Parathyroid adenoma (tissue), 2 donors: ENCODE measurements at regions not wholly inside any gene's neighbourhood (a gene's known extent, or its start where the extent isn't known, plus 50 kb on each side); places are given as distances from the start of the nearest gene placed in this dataset.

Experiments used
- H2AFZ ChIP-seq: fragments of 300-600 bp; sonication (generic); one replicate; pipeline ENCODE4 v1.7.0; 2017; ENCODE audit warnings: antibody characterized with exemption, mild to moderate bottlenecking
- H3K27ac ChIP-seq: fragments of 300-600 bp; sonication (generic); one replicate; pipeline ENCODE4 v1.7.0; 2017
- H3K27me3 ChIP-seq: fragments of 300-600 bp; sonication (generic); one replicate; pipeline ENCODE4 v1.7.0; 2017; ENCODE audit warnings: low read length; ENCODE audit not compliant: control insufficient read depth, insufficient read depth
- H3K36me3 ChIP-seq: fragments of 300-600 bp; sonication (generic); one replicate; pipeline ENCODE4 v1.7.0; 2017; ENCODE audit warnings: low read length; ENCODE audit not compliant: control insufficient read depth, insufficient read depth
- H3K4me1 ChIP-seq: fragments of 300-600 bp; sonication (generic); one replicate; pipeline ENCODE4 v1.7.0; 2017; ENCODE audit warnings: control low read depth
- H3K4me2 ChIP-seq: fragments of 300-600 bp; sonication (generic); one replicate; pipeline ENCODE4 v1.7.0; 2017; ENCODE audit warnings: low read length
- H3K4me3 ChIP-seq: fragments of 300-600 bp; sonication (generic); one replicate; pipeline ENCODE4 v1.7.0; 2017; ENCODE audit warnings: low read depth, low read length
- H3K79me2 ChIP-seq: fragments of 300-600 bp; sonication (generic); one replicate; pipeline ENCODE4 v1.7.0; 2017; ENCODE audit warnings: control low read depth
- H3K9ac ChIP-seq: fragments of 300-600 bp; sonication (generic); one replicate; pipeline ENCODE4 v1.7.0; 2017; ENCODE audit warnings: mild to moderate bottlenecking
- H3K9me3 ChIP-seq: fragments of 300-600 bp; sonication (generic); one replicate; pipeline ENCODE4 v1.7.0; 2017; ENCODE audit warnings: low read length; ENCODE audit not compliant: control insufficient read depth
- TF ChIP-seq, protein P1 (sequence below): fragments of 300-600 bp; sonication (generic); IDR thresholded peaks from one replicate; pipeline ENCODE4 v1.7.0; 2017; ENCODE audit warnings: antibody characterized with exemption, mild to moderate bottlenecking
- donor health status: primary hyperparathyroidism.

DNA sequence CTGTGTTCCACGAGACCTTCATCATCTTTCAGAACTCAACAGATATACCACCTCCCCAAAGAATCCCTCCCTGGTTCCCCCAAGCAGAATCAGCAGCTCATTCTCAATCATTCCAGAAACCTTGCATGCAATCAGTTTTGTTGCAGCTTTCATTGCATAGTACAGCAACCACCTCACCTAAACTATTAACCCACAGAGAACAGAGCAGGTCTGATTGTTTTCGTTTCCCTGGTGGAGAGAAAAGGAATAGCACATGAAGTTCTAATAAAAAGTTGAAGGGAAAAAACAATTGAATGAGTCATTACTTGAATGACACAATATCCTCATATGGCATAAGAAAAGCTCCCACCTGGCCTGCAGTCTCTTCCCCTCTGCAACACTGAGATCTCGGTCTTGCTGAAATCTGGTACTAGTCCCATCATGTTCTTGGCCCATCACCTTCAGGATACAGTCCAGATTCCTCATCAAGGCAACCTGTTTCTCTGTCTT, 147.1 kb upstream of the GDF10 start:
- TF ChIP-seq, protein P1, sequence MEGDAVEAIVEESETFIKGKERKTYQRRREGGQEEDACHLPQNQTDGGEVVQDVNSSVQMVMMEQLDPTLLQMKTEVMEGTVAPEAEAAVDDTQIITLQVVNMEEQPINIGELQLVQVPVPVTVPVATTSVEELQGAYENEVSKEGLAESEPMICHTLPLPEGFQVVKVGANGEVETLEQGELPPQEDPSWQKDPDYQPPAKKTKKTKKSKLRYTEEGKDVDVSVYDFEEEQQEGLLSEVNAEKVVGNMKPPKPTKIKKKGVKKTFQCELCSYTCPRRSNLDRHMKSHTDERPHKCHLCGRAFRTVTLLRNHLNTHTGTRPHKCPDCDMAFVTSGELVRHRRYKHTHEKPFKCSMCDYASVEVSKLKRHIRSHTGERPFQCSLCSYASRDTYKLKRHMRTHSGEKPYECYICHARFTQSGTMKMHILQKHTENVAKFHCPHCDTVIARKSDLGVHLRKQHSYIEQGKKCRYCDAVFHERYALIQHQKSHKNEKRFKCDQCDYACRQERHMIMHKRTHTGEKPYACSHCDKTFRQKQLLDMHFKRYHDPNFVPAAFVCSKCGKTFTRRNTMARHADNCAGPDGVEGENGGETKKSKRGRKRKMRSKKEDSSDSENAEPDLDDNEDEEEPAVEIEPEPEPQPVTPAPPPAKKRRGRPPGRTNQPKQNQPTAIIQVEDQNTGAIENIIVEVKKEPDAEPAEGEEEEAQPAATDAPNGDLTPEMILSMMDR: no peak
- Histone ChIP-seq H3K79me2 (no peaks in the 10 kb centered on the region), H3K27me3 (no peaks in the 10 kb centered on the region), H3K4me1 (no peaks in the 10 kb centered on the region), H3K27ac (no peak overlapping the region), H3K9me3 (peaks cover 7% of the 10 kb centered on the region), H3K36me3 (no peaks in the 10 kb centered on the region), H3K4me2 (no peak overlapping the region), H3K4me3 (no peak overlapping the region), H2AFZ (no peak overlapping the region), H3K9ac (no peak overlapping the region)

DNA sequence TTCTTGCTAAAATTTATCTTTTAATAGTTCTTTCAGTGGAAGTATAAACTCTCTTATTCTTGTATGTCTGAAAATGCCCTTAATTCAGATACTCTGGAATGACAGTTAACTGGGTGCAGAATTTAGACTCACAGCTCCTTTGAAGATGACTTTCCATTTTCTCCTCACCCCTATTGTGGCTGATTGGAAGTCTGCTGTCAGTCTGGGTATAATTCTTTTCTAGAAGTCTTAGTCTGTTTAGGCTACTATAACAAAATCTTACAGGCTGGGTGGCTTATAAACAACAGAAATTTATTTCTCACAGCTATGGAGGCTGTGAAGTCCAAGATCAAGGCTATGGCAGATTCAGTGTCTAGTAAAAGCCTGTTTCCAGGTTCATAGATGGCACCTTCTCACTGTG, 145.2 kb upstream of the GDF10 start:
- Histone ChIP-seq H3K9ac (no peak overlapping the region), H2AFZ (no peak overlapping the region), H3K9me3 (peaks cover 7% of the 10 kb centered on the region), H3K4me1 (no peaks in the 10 kb centered on the region), H3K4me3 (no peak overlapping the region), H3K36me3 (no peaks in the 10 kb centered on the region), H3K4me2 (no peak overlapping the region), H3K27me3 (no peaks in the 10 kb centered on the region), H3K27ac (no peak overlapping the region), H3K79me2 (no peaks in the 10 kb centered on the region)
- TF ChIP-seq, protein P1: no peak

DNA sequence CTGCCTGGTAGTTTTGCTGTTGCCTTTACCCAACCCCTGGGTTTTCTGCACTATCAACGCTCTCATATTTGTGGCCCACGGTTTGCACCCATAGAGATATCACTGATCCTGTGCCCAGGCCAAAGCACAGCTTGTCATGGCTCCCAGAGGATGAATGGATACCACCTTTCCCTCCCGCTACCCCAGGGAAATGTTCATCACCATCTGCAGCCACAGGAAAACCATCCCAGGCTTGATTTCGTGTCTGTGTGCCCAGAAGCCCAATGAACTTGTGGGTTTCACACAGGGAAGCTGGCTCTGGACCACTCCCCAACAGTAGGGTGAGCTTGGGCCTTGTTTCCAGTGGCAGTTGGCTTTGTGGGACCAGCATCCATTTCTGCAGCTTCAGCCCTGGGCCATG, 143.1 kb upstream of the GDF10 start:
- no peak overlapping the region for H2AFZ ChIP-seq
- H3K4me3 ChIP-seq: no peak overlapping the region
- no peaks in the 10 kb centered on the region for H3K36me3 ChIP-seq
- no peak overlapping the region for H3K9ac ChIP-seq
- H3K27me3 ChIP-seq: no peaks in the 10 kb centered on the region
- H3K27ac ChIP-seq: no peak overlapping the region
- H3K9me3 ChIP-seq: peaks cover 7% of the 10 kb centered on the region
- H3K4me1 ChIP-seq: no peaks in the 10 kb centered on the region
- no peak overlapping the region for H3K4me2 ChIP-seq
- TF ChIP-seq, protein P1: no peak
- no peaks in the 10 kb centered on the region for H3K79me2 ChIP-seq

DNA sequence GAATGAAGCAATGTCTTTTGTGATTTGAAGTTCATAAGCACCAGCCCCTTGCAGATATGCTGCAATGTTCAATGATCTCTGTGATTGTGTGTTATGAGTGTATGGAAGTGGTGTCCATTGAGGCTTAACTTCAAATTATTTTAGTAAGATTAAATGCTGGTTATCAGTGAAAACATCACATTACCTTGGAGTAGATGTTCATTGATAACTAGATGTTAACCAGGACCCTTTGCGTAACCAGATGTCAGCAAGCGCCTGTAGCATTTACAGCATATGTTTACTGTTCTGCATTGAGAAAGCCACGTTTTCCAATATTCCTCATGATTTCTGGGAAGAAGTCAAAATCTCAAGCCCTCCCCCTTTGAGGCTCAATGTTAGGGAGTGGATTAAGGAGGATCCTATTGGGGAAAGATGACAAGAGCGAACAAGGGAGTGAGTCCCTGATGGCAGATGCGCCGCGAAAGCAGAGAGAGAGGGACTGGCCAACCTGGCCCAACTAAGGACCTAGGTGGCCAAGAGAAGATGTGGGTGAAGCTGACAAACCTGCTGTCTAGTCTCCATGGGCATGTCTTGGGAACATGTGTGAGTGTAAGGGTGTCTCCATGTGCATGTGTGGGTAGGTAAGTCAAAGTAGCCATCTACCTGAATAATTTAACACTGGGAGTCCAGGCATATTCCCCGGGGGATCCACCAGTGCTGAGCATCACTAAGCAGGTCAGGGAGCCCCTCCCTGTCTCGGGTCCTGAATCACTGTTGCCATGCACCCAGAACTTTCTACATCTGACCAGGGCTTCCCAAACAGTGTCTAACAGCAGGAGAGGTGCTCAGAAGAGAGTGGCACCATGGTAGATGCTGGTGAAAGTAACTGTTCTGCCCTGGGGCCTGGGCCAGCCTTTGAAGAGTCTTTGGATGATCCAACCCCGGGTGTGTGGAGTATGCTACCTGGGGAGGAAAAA, 141.6 kb upstream of the GDF10 start:
- H3K4me1 ChIP-seq: no peaks in the 10 kb centered on the region
- no peak overlapping the region for H3K4me2 ChIP-seq
- H3K9me3 ChIP-seq: peaks cover 7% of the 10 kb centered on the region
- no peak overlapping the region for H3K27ac ChIP-seq
- no peaks in the 10 kb centered on the region for H3K36me3 ChIP-seq
- TF ChIP-seq, protein P1: no peak
- no peak overlapping the region for H3K4me3 ChIP-seq
- no peak overlapping the region for H2AFZ ChIP-seq
- no peaks in the 10 kb centered on the region for H3K79me2 ChIP-seq
- no peak overlapping the region for H3K9ac ChIP-seq
- no peaks in the 10 kb centered on the region for H3K27me3 ChIP-seq
